HUES48 (cell line): ENCODE measurements at regions not wholly inside any gene's neighbourhood (a gene's known extent, or its start where the extent isn't known, plus 50 kb on each side); places are given as distances from the start of the nearest gene placed in this dataset.

Experiments
- H3K27ac ChIP-seq: one replicate; pipeline ENCODE4 v1.7.0; 2013; ENCODE audit warnings: low read depth, low read length, inconsistent platforms
- H3K27me3 ChIP-seq: 2 replicates; pipeline ENCODE4 v1.6.1; 2013; ENCODE audit warnings: mild to moderate bottlenecking, low read length; ENCODE audit not compliant: control insufficient read depth, insufficient read depth
- H3K36me3 ChIP-seq: 2 replicates; pipeline ENCODE4 v1.6.1; 2013; ENCODE audit warnings: low read length; ENCODE audit not compliant: control insufficient read depth, insufficient read depth
- H3K4me1 ChIP-seq: 2 replicates; pipeline ENCODE4 v1.6.1; 2013; ENCODE audit warnings: mild to moderate bottlenecking, low read length; ENCODE audit not compliant: control insufficient read depth, insufficient read depth
- H3K4me3 ChIP-seq: 2 replicates; pipeline ENCODE4 v1.5.1; 2013; ENCODE audit warnings: mild to moderate bottlenecking, low read depth, low read length
- H3K9ac ChIP-seq: 2 replicates; pipeline ENCODE4 v1.6.1; 2013; ENCODE audit warnings: mild to moderate bottlenecking, low read depth, low read length, moderate library complexity
- H3K9me3 ChIP-seq: 2 replicates; pipeline ENCODE4 v1.6.1; 2013; ENCODE audit warnings: low read length; ENCODE audit not compliant: control insufficient read depth, insufficient read depth

- H3K27me3 ChIP-seq = no peaks in the 10 kb centered on the region
- H3K9me3 ChIP-seq = no peaks in the 10 kb centered on the region
- H3K4me1 ChIP-seq = no peaks in the 10 kb centered on the region
- no peak overlapping the region for H3K9ac ChIP-seq
- H3K27ac ChIP-seq = no peak overlapping the region
- H3K36me3 ChIP-seq = no peaks in the 10 kb centered on the region
- no peak overlapping the region for H3K4me3 ChIP-seq
Observed at GRCh38 chr6:82645536-82646230, 282.1 kb downstream of the TPBG start.

GRCh38 chr6:82646231-82646615, 282.6 kb downstream of the TPBG start:
- H3K9me3 ChIP-seq = no peaks in the 10 kb centered on the region
- H3K27ac ChIP-seq = no peak overlapping the region
- no peaks in the 10 kb centered on the region for H3K27me3 ChIP-seq
- H3K4me3 ChIP-seq = no peak overlapping the region
- no peaks in the 10 kb centered on the region for H3K4me1 ChIP-seq
- no peak overlapping the region for H3K9ac ChIP-seq
- no peaks in the 10 kb centered on the region for H3K36me3 ChIP-seq

GRCh38 chr6:82651845-82652335, 288.3 kb downstream of the TPBG start:
- H3K4me3 ChIP-seq = no peak overlapping the region
- no peaks in the 10 kb centered on the region for H3K4me1 ChIP-seq
- no peaks in the 10 kb centered on the region for H3K9me3 ChIP-seq
- H3K36me3 ChIP-seq = no peaks in the 10 kb centered on the region
- H3K27me3 ChIP-seq = no peaks in the 10 kb centered on the region
- H3K27ac ChIP-seq = no peak overlapping the region
- no peak overlapping the region for H3K9ac ChIP-seq

GRCh38 chr6:82679232-82679631, 315.6 kb downstream of the TPBG start:
- no peaks in the 10 kb centered on the region for H3K4me1 ChIP-seq
- no peak overlapping the region for H3K9ac ChIP-seq
- peaks cover 10% of the 10 kb centered on the region; the same call in 1 of the 2 replicates for H3K9me3 ChIP-seq
- no peak overlapping the region for H3K4me3 ChIP-seq
- no peaks in the 10 kb centered on the region for H3K36me3 ChIP-seq
- H3K27ac ChIP-seq = no peak overlapping the region
- no peaks in the 10 kb centered on the region for H3K27me3 ChIP-seq

- no peaks in the 10 kb centered on the region for H3K4me1 ChIP-seq
- no peaks in the 10 kb centered on the region for H3K36me3 ChIP-seq
- H3K27ac ChIP-seq = no peak overlapping the region
- no peaks in the 10 kb centered on the region for H3K27me3 ChIP-seq
- peaks cover 7% of the 10 kb centered on the region; the same call in 1 of the 2 replicates for H3K9me3 ChIP-seq
- H3K4me3 ChIP-seq = no peak overlapping the region
- H3K9ac ChIP-seq = no peak overlapping the region
Observed at GRCh38 chr6:82680192-82680591, 316.6 kb downstream of the TPBG start.

- H3K9ac ChIP-seq = no peak overlapping the region
- no peak overlapping the region for H3K4me3 ChIP-seq
- peaks cover 7% of the 10 kb centered on the region; the same call in 1 of the 2 replicates for H3K9me3 ChIP-seq
- H3K36me3 ChIP-seq = no peaks in the 10 kb centered on the region
- H3K27me3 ChIP-seq = no peaks in the 10 kb centered on the region
- H3K4me1 ChIP-seq = no peaks in the 10 kb centered on the region
- H3K27ac ChIP-seq = no peak overlapping the region
Observed at GRCh38 chr6:82681119-82681714, 317.6 kb downstream of the TPBG start.

- Histone ChIP-seq H3K9me3 (no peaks in the 10 kb centered on the region), H3K4me3 (no peak overlapping the region), H3K9ac (no peak overlapping the region), H3K27ac (no peak overlapping the region), H3K27me3 (no peaks in the 10 kb centered on the region), H3K4me1 (no peaks in the 10 kb centered on the region), H3K36me3 (no peaks in the 10 kb centered on the region)
Observed at GRCh38 chr6:82686719-82687118, 323.1 kb downstream of the TPBG start.

- peaks cover 2% of the 10 kb centered on the region; the same call in 1 of the 2 replicates for H3K4me1 ChIP-seq
- no peak overlapping the region for H3K27ac ChIP-seq
- H3K27me3 ChIP-seq = no peaks in the 10 kb centered on the region
- no peak overlapping the region for H3K4me3 ChIP-seq
- no peak overlapping the region for H3K9ac ChIP-seq
- H3K36me3 ChIP-seq = no peaks in the 10 kb centered on the region
- no peaks in the 10 kb centered on the region for H3K9me3 ChIP-seq
Observed at GRCh38 chr6:82687855-82688254, 324.2 kb downstream of the TPBG start.

GRCh38 chr6:82690283-82690682, 326.7 kb downstream of the TPBG start:
- no peaks in the 10 kb centered on the region for H3K27me3 ChIP-seq
- H3K4me3 ChIP-seq = no peak overlapping the region
- H3K36me3 ChIP-seq = no peaks in the 10 kb centered on the region
- H3K9me3 ChIP-seq = no peaks in the 10 kb centered on the region
- H3K27ac ChIP-seq = no peak overlapping the region
- H3K4me1 ChIP-seq = peaks cover 2% of the 10 kb centered on the region; the same call in 1 of the 2 replicates
- H3K9ac ChIP-seq = no peak overlapping the region

GRCh38 chr6:82691997-82692396, 328.4 kb downstream of the TPBG start:
- Histone ChIP-seq H3K27me3 (no peaks in the 10 kb centered on the region), H3K9me3 (no peaks in the 10 kb centered on the region), H3K27ac (no peak overlapping the region), H3K9ac (no peak overlapping the region), H3K36me3 (no peaks in the 10 kb centered on the region), H3K4me1 (peaks cover 2% of the 10 kb centered on the region; the same call in 1 of the 2 replicates), H3K4me3 (no peak overlapping the region)

GRCh38 chr6:82693094-82693493, 329.5 kb downstream of the TPBG start:
- H3K27me3 ChIP-seq = no peaks in the 10 kb centered on the region
- no peak overlapping the region for H3K4me3 ChIP-seq
- H3K36me3 ChIP-seq = no peaks in the 10 kb centered on the region
- H3K9me3 ChIP-seq = no peaks in the 10 kb centered on the region
- no peak overlapping the region for H3K27ac ChIP-seq
- H3K9ac ChIP-seq = no peak overlapping the region
- peaks cover 2% of the 10 kb centered on the region; the same call in 1 of the 2 replicates for H3K4me1 ChIP-seq
